ENCODE measurements at regions not wholly inside any gene's neighbourhood (a gene's known extent, or its start where the extent isn't known, plus 50 kb on each side); places are given as distances from the start of the nearest gene placed in this dataset.
A peak's percentile ranks its signal among the peaks of the same experiment; 100 is the strongest.

- TF ChIP-seq, protein P1, sequence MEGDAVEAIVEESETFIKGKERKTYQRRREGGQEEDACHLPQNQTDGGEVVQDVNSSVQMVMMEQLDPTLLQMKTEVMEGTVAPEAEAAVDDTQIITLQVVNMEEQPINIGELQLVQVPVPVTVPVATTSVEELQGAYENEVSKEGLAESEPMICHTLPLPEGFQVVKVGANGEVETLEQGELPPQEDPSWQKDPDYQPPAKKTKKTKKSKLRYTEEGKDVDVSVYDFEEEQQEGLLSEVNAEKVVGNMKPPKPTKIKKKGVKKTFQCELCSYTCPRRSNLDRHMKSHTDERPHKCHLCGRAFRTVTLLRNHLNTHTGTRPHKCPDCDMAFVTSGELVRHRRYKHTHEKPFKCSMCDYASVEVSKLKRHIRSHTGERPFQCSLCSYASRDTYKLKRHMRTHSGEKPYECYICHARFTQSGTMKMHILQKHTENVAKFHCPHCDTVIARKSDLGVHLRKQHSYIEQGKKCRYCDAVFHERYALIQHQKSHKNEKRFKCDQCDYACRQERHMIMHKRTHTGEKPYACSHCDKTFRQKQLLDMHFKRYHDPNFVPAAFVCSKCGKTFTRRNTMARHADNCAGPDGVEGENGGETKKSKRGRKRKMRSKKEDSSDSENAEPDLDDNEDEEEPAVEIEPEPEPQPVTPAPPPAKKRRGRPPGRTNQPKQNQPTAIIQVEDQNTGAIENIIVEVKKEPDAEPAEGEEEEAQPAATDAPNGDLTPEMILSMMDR (conservative IDR thresholded peaks at IDR 0.05; ENCODE audit: low read depth, low read length): no peak
- no peak for DNase-seq (ENCODE audit: low read depth)
- no peak overlapping the region for H3K4me3 ChIP-seq (ENCODE audit: low read depth, low read length)
Observed at GRCh38 chr6:126524811-126525326, 185.0 kb downstream of the CENPW start.

DNA sequence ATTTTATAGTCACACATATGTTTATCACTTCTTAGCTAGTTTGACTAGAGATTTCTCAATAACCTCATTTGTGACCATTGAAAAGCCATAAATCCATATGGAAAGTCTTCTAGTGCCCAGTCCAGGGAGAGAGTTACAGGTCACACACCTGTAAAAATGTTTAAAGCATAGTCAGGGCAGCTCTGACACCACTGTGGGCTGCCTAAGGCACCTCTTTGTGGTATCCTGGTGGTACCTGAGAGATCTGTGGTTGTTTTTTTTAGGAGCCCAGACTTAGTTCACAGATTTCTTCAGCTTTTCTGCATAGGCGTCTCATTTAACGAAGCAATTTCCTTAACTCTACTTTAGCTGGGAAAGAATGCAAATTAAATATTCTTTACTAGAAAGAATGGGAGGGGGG, 186.6 kb downstream of the CENPW start:
- H3K4me3 ChIP-seq (ENCODE audit: low read depth, low read length): no peak overlapping the region
- TF ChIP-seq, protein P1 (conservative IDR thresholded peaks at IDR 0.05; ENCODE audit: low read depth, low read length): no peak
- no peak for DNase-seq (ENCODE audit: low read depth)

- DNase-seq (ENCODE audit: low read depth): no peak
- TF ChIP-seq, protein P1 (conservative IDR thresholded peaks at IDR 0.05; ENCODE audit: low read depth, low read length): no peak
- no peak overlapping the region for H3K4me3 ChIP-seq (ENCODE audit: low read depth, low read length)
Observed at GRCh38 chr6:126526996-126527606, 187.2 kb downstream of the CENPW start.

- no peak overlapping the region for H3K4me3 ChIP-seq (ENCODE audit: low read depth, low read length)
- DNase-seq (ENCODE audit: low read depth): no peak
- TF ChIP-seq, protein P1 (conservative IDR thresholded peaks at IDR 0.05; ENCODE audit: low read depth, low read length): peak; percentile 16
Observed at GRCh38 chr6:126529637-126530362, 189.9 kb downstream of the CENPW start.

DNA sequence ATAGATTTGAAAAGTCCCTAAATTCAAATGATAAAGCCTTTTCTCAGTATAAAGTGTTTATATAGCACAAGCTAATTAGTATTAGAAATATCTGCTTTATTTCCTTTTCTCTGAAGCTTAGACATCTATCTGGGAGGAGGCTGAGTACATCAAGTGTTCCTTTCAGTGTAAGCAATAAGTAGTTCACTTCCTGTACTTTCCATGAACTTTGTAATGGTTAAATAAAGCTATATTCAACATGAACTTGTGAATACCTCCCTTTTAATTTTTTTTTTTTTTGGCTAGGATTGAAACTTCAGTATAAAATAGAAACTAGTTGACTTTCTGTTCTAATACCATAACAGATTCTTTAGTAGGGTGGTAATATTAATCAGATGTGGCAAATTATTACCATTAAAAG, 190.9 kb downstream of the CENPW start:
- peak; percentile 36 for DNase-seq (ENCODE audit: low read depth)
- H3K4me3 ChIP-seq (ENCODE audit: low read depth, low read length): no peak overlapping the region
- TF ChIP-seq, protein P1 (conservative IDR thresholded peaks at IDR 0.05; ENCODE audit: low read depth, low read length): no peak

DNA sequence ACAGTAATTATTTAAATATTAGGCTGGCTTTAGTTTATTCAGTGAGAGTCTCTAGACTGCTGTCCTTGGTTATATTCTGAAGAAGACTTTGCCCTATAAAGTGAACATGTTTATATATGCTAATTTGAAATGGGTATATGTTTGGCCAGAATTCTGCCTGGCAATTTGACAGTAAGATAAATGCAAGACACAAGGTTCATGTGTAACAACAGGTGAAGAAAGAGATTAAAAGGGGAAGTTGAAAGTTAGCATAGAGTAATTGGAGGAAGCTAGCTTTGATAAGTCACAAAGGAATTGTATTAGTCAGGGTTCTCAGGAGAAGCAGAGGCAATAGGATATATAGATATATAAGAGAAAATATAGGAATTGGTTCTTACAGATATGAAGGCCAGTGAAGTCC, 191.4 kb downstream of the CENPW start:
- TF ChIP-seq, protein P1 (conservative IDR thresholded peaks at IDR 0.05; ENCODE audit: low read depth, low read length): no peak
- no peak overlapping the region for H3K4me3 ChIP-seq (ENCODE audit: low read depth, low read length)
- no peak for DNase-seq (ENCODE audit: low read depth)

All from choroid plexus epithelial cell (primary cell).